Body of pancreas (tissue), 4 donors: ENCODE measurements at regions not wholly inside any gene's neighbourhood (a gene's known extent, or its start where the extent isn't known, plus 50 kb on each side); places are given as distances from the start of the nearest gene placed in this dataset.

ENCODE experiments used
- ATAC-seq: fragments of 150-250 bp; one replicate; pipeline ENCODE4 v1.9.1; 2016
- DNase-seq, 4 donors: peaks; one replicate each; pipeline ENCODE4 v3.0.0-alpha.2; 2019
- H3K27ac ChIP-seq, 4 donors: fragments of 200-600 bp; sonication (generic); 1 replicate in 3 of 4; 2 replicates in 1 of 4; pipeline versions ENCODE4 v1.5.1 to v1.6.1; 2016 to 2019; ENCODE audit warnings: mild to moderate bottlenecking in 1 of 4, mixed read lengths in 1 of 4, moderate library complexity in 1 of 4
- H3K27me3 ChIP-seq, 2 donors: fragments of 200-600 bp; sonication (generic); one replicate each; pipeline ENCODE4 v1.6.0; 2016; ENCODE audit warnings: mild to moderate bottlenecking in 1 of 2
- H3K36me3 ChIP-seq, 2 donors: fragments of 200-600 bp; sonication (generic); replicated peaks in 1 of 2; 2 replicates each; pipeline ENCODE4 v1.5.1; 2016; ENCODE audit warnings: low read depth in 2 of 2; ENCODE audit not compliant: insufficient read depth in 1 of 2
- H3K4me1 ChIP-seq: fragments of 200-600 bp; sonication (generic); one replicate; pipeline ENCODE4 v1.6.0; 2016
- H3K4me3 ChIP-seq, 2 donors: fragments of 200-600 bp; sonication (generic); 1 replicate in 1 of 2; 2 replicates in 1 of 2; pipeline ENCODE4 v1.5.1; 2016 to 2019
- H3K9me3 ChIP-seq, 3 donors: fragments of 200-600 bp; sonication (generic); 1 replicate in 2 of 3; 2 replicates in 1 of 3; pipeline ENCODE4 v1.5.1; 2016
- POLR2A ChIP-seq, 3 donors: fragments of 450-650 bp; IDR thresholded peaks; one replicate each; pipeline ENCODE4 v1.6.1; 2016; ENCODE audit warnings: antibody characterized with exemption in 3 of 3, mild to moderate bottlenecking in 2 of 3
- WGBS, 2 donors: methylation state at CpG; one replicate each; pipeline ENCODE4 v1.1.5; 2017; 5-methylcytosine and 5-hydroxymethylcytosine counted together
- intact Hi-C: fragments of 100-400 bp; cut with DNase I; formaldehyde crosslinking; loops from one replicate; pipeline ENCODE4 v1.15.1; 2023
- TF ChIP-seq, protein P1 (sequence below), 7 experiments: fragments of 450-650 bp in 4 of 7; fragments of 200-600 bp in 3 of 7; sonication (generic) in 3 of 7; IDR thresholded peaks; one replicate each; pipeline ENCODE4 v1.5.1; 2016 to 2019; ENCODE audit warnings: antibody characterized with exemption in 7 of 7

DNA sequence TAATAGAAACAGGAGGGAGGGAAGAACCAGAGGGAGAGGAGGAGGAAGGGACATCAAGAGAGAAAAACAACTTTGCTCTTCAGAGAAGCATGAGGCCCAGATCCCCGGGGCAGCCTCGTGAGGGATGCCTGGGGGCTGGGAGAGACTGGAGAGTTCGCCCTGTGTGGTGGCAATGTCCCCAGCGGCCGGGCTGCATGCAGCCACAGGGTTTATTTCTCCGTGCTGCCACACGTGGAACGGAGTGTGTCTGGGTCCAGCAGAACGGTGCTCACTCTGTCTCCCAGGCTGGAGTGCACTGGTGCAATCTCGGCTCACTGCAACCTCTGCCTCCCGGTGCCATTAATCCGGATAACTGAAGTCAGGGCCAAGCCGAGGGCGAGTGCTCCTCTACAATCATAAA, 257.7 kb downstream of the ACTR3B start:
- TF ChIP-seq, protein P1, sequence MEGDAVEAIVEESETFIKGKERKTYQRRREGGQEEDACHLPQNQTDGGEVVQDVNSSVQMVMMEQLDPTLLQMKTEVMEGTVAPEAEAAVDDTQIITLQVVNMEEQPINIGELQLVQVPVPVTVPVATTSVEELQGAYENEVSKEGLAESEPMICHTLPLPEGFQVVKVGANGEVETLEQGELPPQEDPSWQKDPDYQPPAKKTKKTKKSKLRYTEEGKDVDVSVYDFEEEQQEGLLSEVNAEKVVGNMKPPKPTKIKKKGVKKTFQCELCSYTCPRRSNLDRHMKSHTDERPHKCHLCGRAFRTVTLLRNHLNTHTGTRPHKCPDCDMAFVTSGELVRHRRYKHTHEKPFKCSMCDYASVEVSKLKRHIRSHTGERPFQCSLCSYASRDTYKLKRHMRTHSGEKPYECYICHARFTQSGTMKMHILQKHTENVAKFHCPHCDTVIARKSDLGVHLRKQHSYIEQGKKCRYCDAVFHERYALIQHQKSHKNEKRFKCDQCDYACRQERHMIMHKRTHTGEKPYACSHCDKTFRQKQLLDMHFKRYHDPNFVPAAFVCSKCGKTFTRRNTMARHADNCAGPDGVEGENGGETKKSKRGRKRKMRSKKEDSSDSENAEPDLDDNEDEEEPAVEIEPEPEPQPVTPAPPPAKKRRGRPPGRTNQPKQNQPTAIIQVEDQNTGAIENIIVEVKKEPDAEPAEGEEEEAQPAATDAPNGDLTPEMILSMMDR (IDR thresholded peaks at IDR 0.05) = no peak
- no peak for TF ChIP-seq POLR2A (IDR thresholded peaks at IDR 0.05)
- Histone ChIP-seq H3K27me3 (no peaks in the 10 kb centered on the region), H3K4me1 (no peaks in the 10 kb centered on the region), H3K36me3 (no peaks in the 10 kb centered on the region), H3K27ac (no peak overlapping the region), H3K4me3 (no peak overlapping the region), H3K9me3 (no peaks in the 10 kb centered on the region)
- intact Hi-C loops = no loop called here
- ATAC-seq (no peak), DNase-seq (no peak)
- WGBS, 2 donors = 60 to 65% methylated on average over 14 of the region's 14 CpGs

GRCh38 chr7:153021542-153021941, 262.0 kb downstream of the ACTR3B start:
- ATAC-seq (no peak), DNase-seq (no peak)
- intact Hi-C loops = no loop called here
- Histone ChIP-seq H3K27ac (no peak overlapping the region), H3K9me3 (no peaks in the 10 kb centered on the region), H3K4me1 (no peaks in the 10 kb centered on the region), H3K4me3 (no peak overlapping the region), H3K27me3 (no peaks in the 10 kb centered on the region), H3K36me3 (no peaks in the 10 kb centered on the region)
- 83 to 86% methylated on average over 6 of the region's 6 CpGs for WGBS, 2 donors
- TF ChIP-seq POLR2A (IDR thresholded peaks at IDR 0.05) = no peak
- TF ChIP-seq, protein P1 (IDR thresholded peaks at IDR 0.05) = no peak

DNA sequence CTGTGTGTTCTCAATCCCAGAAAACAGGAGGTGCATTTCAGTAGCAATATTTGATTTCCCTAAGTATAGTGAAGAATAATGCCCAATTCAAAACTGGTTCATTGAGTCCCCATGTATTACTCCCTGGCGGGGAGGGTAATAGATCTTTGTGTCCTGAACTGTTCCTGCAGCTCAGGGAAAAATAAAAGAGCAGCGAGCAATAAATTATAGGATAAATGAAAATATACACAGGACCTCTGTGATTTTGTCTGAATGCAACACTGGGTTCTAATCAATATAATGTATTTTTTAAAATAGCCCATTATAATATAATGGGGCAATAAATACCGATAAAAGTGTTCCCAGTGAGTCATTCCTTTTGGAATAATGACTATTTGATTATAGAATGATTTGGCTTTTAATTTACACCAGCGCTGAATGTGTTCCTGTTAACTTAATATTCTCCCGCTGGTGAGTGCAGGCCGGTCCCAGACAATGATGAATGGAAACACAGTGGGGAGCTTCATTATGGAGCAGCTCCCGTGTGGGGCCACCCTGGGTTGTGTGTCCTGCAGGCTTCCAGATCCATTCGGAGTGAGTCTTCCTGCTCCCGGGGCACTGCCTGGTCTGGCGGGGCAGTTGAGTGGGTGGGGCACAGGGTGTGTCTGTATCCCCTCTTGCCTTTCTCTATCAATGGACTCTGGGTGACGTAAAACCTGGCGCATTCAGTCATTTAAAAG, 263.1 kb downstream of the ACTR3B start:
- DNase-seq (no peak), ATAC-seq (no peak)
- no peak for TF ChIP-seq POLR2A (IDR thresholded peaks at IDR 0.05)
- TF ChIP-seq, protein P1 (IDR thresholded peaks at IDR 0.05) = no peak
- intact Hi-C loops = no loop called here
- WGBS, 2 donors = 50 to 71% methylated on average over 12 of the region's 12 CpGs
- Histone ChIP-seq H3K4me1 (no peaks in the 10 kb centered on the region), H3K9me3 (no peaks in the 10 kb centered on the region), H3K36me3 (no peaks in the 10 kb centered on the region), H3K27me3 (no peaks in the 10 kb centered on the region), H3K4me3 (no peak overlapping the region), H3K27ac (no peak overlapping the region)

- H3K4me3 ChIP-seq = no peak overlapping the region
- no peaks in the 10 kb centered on the region for H3K27me3 ChIP-seq
- no peak overlapping the region for H3K27ac ChIP-seq
- TF ChIP-seq POLR2A (IDR thresholded peaks at IDR 0.05) = no peak
- TF ChIP-seq, protein P1 (IDR thresholded peaks at IDR 0.05) = no peak
- intact Hi-C loops = no loop called here
- no peaks in the 10 kb centered on the region for H3K9me3 ChIP-seq
- H3K36me3 ChIP-seq = no peaks in the 10 kb centered on the region
- ATAC-seq = no peak
- no peak for DNase-seq
- 68 to 81% methylated on average over 7 of the region's 7 CpGs for WGBS, 2 donors
- no peaks in the 10 kb centered on the region for H3K4me1 ChIP-seq
Observed at GRCh38 chr7:153023194-153023592, 263.6 kb downstream of the ACTR3B start.

- H3K27ac ChIP-seq = no peak overlapping the region
- DNase-seq (no peak), ATAC-seq (no peak)
- intact Hi-C loops = no loop called here
- 79% methylated on average over 11 of the region's 11 CpGs for WGBS, 2 donors
- no peaks in the 10 kb centered on the region for H3K9me3 ChIP-seq
- no peaks in the 10 kb centered on the region for H3K4me1 ChIP-seq
- no peak for TF ChIP-seq POLR2A (IDR thresholded peaks at IDR 0.05)
- TF ChIP-seq, protein P1 (IDR thresholded peaks at IDR 0.05) = no peak
- no peak overlapping the region for H3K4me3 ChIP-seq
- no peaks in the 10 kb centered on the region for H3K27me3 ChIP-seq
- no peaks in the 10 kb centered on the region for H3K36me3 ChIP-seq
Observed at GRCh38 chr7:153027210-153027609, 267.7 kb downstream of the ACTR3B start.
